T-helper 9 cell (primary cell): ENCODE measurements at regions not wholly inside any gene's neighbourhood (a gene's known extent, or its start where the extent isn't known, plus 50 kb on each side); places are given as distances from the start of the nearest gene placed in this dataset.
"Not testable (repeated sequence)": the region's sequence is repeated elsewhere in the genome, so short reads cannot be mapped to it uniquely, and the experiment has no call there.

Source experiments
- DNase-seq: peaks from one replicate; pipeline ENCODE4 v3.0.0-alpha.2; 2020

GRCh38 chr2:56813490-56813889, 629.7 kb downstream of the CCDC85A start:
- no peak for DNase-seq

DNA sequence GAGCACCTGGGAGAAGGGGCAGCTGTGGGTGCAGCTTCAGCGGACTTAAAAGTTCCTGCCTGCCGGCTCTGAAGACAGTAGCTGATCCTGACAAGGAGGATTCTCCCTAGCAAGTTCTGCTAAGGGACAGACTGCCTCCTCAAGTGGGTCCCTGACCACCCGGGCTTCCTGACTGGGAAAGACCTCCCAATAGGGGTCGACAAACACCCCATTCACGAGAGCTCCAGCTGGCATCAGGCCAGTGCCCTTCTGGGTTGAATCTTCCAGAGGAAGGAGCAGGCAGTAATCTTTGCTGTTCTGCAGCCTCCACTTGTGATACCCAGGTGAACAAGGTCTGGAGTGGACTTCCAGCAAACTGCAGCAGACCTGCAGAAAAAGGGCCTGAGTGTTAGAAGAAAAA, 632.9 kb downstream of the CCDC85A start:
- DNase-seq: no peak

- DNase-seq: no peak
These were observed 648.0 kb downstream of the CCDC85A start for GRCh38 chr2:56831780-56832179.

DNA sequence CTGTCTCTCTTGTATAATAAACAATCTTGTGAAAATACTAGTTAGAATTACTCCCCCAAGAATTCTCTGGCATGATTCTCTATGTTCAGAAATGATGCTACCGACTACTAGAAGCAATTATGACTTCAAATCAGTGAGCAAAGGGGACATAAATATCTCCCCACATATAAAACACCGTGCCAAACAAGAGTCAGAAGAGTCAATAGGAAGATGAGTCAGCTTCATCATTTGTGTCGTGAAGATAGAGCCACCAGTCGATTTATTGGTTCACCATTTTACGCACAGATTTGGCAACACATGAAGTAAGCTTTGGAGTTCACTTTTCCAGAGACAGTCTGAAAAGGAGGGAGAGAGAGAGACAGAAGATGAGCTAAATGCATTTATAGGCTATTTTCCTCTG, 650.9 kb downstream of the CCDC85A start:
- DNase-seq: no peak

DNA sequence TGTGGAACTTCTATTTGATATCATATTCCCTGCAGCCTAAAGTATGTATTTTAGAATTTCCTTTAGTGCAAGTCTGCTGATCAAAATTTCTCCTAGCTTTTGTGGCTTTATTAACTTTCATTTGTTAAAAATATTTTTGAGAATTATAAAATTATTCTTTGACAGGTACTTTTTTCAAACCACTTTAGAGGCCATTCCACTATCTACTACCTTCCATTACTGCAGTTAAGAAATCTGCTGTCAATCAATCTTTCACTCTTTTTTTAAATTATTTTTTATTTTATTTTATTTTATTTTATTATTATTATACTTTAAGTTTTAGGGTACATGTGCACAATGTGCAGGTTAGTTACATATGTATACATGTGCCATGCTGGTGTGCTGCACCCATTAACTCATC, 656.2 kb downstream of the CCDC85A start:
- not testable (repeated sequence) for DNase-seq

DNA sequence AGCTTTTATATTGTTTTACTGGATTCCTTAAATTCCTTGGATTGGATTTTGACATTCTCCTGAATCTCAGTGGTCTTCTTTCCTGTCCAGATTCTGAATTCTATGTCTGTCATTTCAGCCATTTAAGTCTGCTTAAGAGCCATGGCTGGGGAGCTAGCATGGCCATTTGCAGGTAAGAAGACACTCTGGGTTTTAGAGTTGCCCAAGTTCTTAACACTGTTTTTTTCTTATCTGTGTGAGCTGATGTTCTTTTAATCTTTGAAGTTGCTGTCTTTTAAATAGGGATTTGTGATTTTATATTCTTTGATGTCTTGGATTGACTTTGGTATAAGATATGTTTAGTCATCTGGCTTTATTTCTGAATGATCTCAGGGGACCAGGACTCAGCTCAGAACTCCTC, 677.2 kb downstream of the CCDC85A start:
- DNase-seq: no peak

GRCh38 chr2:56871644-56872043, 687.9 kb downstream of the CCDC85A start:
- no peak for DNase-seq

GRCh38 chr2:56874717-56875116, 690.9 kb downstream of the CCDC85A start:
- no peak for DNase-seq

DNA sequence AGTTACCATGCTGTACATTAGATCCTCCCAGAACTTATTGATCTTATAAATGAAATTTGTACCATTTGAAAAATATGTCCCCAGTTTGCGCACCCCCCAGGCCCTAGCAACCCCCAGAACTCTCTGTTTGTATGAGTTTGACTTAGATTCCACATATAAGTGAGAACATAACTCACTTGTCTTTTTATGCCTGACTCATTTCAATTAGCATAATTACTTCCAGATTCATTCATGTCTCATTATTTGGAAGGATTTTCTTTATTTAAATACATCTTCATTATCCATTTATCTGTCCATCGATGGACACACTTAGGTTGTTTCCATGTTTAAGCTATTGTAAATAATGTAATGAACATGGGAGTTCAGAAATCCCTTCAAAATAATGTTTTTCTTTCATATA, 705.9 kb downstream of the CCDC85A start:
- DNase-seq: no peak

DNA sequence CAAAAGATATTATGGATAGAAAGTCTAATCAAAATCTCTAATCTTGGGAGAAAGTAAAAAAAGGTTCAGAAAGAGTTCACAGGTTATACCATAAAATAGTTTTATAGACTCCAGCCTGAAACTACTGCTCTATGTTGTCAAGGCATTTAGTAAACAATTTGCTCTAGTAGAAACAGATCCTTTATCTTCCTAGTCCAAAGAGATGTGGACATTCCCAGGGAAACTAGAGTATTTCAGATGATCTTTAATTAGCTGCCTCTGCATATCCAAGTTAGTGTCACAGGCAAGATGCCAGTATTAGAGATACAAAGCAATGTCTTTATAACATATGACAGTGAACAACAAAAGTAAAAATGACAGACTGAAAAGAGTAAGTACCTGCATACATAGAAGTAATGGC, 708.6 kb downstream of the CCDC85A start:
- DNase-seq: no peak

DNA sequence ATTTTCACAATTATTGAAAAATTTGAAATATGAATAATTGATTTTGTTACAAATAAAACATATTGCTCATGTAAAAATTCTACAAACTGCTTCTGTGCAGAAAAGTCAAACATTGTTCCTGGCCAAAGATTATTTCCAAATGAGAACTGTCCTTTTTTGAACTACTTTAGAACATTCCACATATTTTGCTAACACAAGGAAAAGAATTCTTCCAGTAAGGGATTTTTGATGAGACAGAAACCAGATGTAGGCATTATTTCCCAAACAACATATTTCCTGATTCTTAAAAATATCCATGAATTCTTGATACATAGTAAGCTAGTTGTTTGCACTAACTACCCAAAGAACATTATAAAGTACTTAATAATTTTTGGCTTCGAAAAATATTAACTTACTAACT, 715.2 kb downstream of the CCDC85A start:
- DNase-seq: no peak

DNA sequence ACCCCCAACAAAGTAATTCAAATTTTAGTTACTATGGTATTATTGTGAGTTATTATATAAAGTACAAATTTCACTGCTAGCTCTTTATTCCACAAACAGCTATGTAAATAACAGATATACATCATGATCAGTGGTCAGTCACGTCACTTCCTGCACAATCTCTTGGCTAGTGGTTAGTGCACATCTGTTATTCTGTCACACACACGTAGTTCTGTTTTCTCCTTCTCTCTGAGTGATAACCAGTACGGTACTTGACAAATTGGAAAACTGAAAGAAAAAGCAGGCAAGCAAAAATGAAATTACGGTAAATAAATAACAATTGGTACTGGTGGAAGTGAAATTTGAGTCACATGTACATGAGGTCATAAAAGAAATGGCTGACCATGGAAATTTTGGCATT, 728.7 kb downstream of the CCDC85A start:
- DNase-seq: no peak

DNA sequence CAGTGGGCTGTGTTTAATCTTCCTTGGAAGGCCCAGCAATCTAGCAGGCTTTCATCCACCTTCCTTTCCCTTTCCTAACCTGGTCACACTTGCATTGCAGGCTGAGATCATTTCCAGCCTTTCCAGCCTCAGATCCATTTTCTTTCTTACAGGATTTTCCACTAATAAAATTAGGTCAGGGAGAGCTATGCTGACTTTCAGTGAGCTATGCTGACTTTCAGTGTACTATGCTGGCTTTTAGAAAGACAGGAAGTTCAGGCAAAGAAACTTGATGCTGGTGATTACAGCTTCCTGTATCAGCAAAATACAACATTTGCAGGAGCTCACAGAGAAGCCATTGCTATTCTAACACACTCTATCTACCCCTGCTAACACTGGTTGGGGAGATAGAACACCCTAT, 735.0 kb downstream of the CCDC85A start:
- no peak for DNase-seq

GRCh38 chr2:56933976-56934375, 750.2 kb downstream of the CCDC85A start:
- DNase-seq: no peak

DNA sequence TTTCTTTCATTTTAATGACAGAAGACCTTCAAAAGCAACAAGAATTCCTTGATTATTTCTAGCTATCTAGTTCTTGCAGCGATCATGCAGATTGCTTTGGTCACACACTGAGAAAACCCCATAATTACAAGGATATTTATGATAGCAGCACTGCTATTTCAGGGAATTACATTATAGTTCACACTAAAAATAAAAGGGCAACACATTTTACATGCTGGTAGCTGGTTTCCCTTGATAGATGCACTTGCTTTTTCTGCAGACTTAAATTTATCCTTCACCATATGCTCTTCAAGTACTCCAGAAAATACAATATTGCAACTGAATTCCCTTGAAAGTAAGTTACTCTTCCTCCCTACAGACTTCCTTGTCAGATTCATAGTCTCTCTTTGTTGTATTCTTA, 751.1 kb downstream of the CCDC85A start:
- no peak for DNase-seq

GRCh38 chr2:56940054-56940453, 756.3 kb downstream of the CCDC85A start:
- no peak for DNase-seq

DNA sequence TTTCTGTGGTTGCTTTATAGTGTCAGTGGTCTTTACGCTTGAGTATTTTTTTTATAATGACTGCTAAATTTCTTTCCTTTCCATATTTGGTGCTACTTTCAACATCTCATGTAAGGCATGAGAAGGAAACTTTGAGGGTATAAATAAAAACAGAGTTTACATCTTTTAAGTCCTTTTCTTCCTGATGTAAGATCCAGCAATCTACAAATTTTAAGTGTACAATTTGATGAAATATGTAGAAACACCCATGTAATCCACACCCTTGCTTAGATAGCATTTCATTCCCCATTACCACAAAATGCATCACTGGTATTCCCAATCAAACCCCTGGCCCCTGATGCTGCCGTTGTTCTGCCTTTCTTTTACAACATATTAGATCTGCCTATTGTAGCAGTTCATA, 769.1 kb downstream of the CCDC85A start:
- no peak for DNase-seq

DNA sequence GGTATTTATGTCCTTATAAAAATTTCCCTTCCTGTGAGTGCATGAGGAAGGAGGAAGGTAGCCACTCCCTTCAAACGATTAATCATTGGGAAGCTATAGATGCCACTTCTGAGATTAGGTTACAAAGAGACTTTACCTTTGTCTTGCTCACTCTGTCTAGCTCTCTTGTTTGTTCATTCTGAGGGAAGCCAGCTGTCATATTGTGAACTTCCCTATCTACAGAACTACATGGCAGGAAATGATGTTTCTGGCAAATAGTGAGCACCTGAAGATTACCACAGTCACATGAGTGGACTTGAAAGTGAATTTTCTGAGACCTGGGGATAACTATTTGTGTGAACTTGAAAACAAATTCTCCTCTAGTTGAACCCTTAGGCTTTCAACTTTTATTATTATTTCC, 776.8 kb downstream of the CCDC85A start:
- DNase-seq: no peak

DNA sequence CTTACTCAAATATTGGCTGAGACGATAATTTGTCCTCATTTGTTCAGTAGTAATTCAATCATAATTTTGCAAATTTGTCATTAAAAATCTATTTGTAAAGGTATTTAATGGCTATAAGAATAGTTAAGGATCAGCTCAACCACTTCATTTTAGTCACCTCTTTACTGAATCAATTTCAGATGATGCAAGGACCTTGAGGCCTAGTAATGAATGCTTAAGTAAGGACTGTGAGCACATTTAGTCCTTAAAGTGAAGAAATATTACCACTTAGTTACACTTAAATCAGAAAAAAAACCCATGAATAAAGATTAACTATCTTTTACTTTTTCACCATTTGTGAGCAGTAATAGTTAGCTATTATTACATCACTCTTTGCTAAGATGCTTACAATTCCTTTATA, 778.9 kb downstream of the CCDC85A start:
- DNase-seq: no peak

GRCh38 chr2:56969513-56969912, 785.7 kb downstream of the CCDC85A start:
- no peak for DNase-seq

GRCh38 chr2:56971383-56971974, 787.7 kb downstream of the CCDC85A start:
- DNase-seq: no peak

- DNase-seq: no peak
These were observed 797.8 kb downstream of the CCDC85A start for GRCh38 chr2:56981554-56981953.

DNA sequence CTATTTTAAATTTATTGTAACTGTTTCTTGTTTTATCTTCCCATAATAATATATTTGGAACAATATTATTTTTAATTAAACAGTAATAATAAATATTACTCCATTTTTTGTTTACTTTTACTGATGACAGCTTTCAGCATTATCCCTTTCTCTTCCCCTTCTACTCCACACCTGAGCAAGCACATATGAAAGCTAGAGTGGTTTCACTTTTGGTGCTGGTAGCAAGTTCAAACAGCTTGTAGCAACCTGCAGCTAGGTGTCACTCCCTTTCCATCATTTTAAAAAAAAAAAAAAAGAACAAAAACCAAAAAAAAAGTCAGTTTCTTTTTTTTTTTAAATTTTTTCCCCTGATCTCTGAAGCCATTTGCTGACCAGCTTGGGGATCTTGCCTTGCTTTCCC, 801.8 kb downstream of the CCDC85A start:
- DNase-seq: no peak

DNA sequence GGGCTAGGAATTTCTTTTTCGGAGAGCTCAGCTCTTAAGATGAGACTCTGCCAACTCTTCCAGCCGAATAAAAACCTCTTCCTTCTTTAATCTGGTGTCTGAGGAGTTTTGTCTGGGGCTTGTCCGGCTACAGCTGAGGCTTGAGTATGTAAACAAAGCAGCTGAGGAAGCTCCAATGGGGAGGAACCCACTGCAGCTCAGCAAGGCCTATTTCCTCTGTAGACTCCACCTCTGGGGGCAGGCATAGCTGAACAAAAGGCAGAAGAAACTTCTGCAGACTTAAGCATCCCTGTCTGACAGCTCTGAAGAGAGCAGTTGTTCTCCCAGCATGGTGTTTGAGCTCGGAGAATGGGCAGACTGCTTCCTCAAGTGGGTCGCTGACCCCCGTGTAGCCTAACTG, 838.7 kb downstream of the CCDC85A start:
- DNase-seq: no peak

GRCh38 chr2:57044931-57045635, 861.3 kb downstream of the CCDC85A start:
- DNase-seq: no peak
